Neural progenitor cell (in vitro differentiated cells): ENCODE measurements at regions not wholly inside any gene's neighbourhood (a gene's known extent, or its start where the extent isn't known, plus 50 kb on each side); places are given as distances from the start of the nearest gene placed in this dataset.

Source experiments
- DNase-seq: peaks from one replicate; pipeline ENCODE4 v3.0.0-alpha.2; 2016; ENCODE audit warnings: low spot score
- H2AFZ ChIP-seq: fragments of 200-600 bp; sonication (generic); replicated peaks from 2 replicates; pipeline ENCODE4 v1.6.1; 2016; ENCODE audit warnings: antibody characterized with exemption
- H3F3A ChIP-seq: fragments of 200-600 bp; sonication (generic); 2 replicates; pipeline ENCODE4 v1.6.1; 2016; ENCODE audit warnings: antibody characterized with exemption, low read depth
- H3K27ac ChIP-seq: fragments of 200-600 bp; sonication (generic); 2 replicates; pipeline ENCODE4 v1.5.1; 2016; ENCODE audit warnings: mild to moderate bottlenecking
- H3K27me3 ChIP-seq: fragments of 200-600 bp; sonication (generic); 2 replicates; pipeline ENCODE4 v1.6.1; 2016; ENCODE audit warnings: mild to moderate bottlenecking, moderate library complexity
- H3K36me3 ChIP-seq: fragments of 200-600 bp; sonication (generic); 2 replicates; pipeline ENCODE4 v1.5.1; 2016
- H3K4me1 ChIP-seq: fragments of 200-600 bp; sonication (generic); 2 replicates; pipeline ENCODE4 v1.6.1; 2016; ENCODE audit warnings: mixed run types
- H3K4me2 ChIP-seq: fragments of 200-600 bp; sonication (generic); 2 replicates; pipeline ENCODE4 v1.6.1; 2016
- H3K4me3 ChIP-seq: fragments of 200-600 bp; sonication (generic); 2 replicates; pipeline ENCODE4 v1.5.1; 2016
- H3K79me2 ChIP-seq: fragments of 200-600 bp; sonication (generic); 2 replicates; pipeline ENCODE4 v1.6.1; 2016; ENCODE audit warnings: low read depth
- H3K9ac ChIP-seq: fragments of 200-600 bp; sonication (generic); 2 replicates; pipeline ENCODE4 v1.6.1; 2016
- H3K9me3 ChIP-seq: fragments of 200-600 bp; sonication (generic); 2 replicates; pipeline ENCODE4 v1.5.1; 2016; ENCODE audit warnings: low read depth
- H4K20me1 ChIP-seq: fragments of 200-600 bp; sonication (generic); 2 replicates; pipeline ENCODE4 v1.6.1; 2016; ENCODE audit warnings: low read depth
- H3K27ac Mint-ChIP-seq: 3 replicates; pipeline ENCODE4 v1.8.0; 2021; ENCODE audit warnings: mixed read lengths
- H3K27me3 Mint-ChIP-seq: 2 replicates; pipeline ENCODE4 v1.8.0; 2022; ENCODE audit warnings: low read depth, mild to moderate bottlenecking, inconsistent platforms, moderate library complexity, mixed read lengths; ENCODE audit not compliant: insufficient read depth
- H3K36me3 Mint-ChIP-seq: 3 replicates; pipeline ENCODE4 v1.8.0; 2021; ENCODE audit warnings: mixed read lengths
- H3K4me1 Mint-ChIP-seq: 3 replicates; pipeline ENCODE4 v1.8.0; 2021; ENCODE audit warnings: mixed read lengths
- H3K4me3 Mint-ChIP-seq: 3 replicates; pipeline ENCODE4 v1.8.0; 2021; ENCODE audit warnings: mild to moderate bottlenecking, moderate library complexity, mixed read lengths
- H3K9me3 Mint-ChIP-seq: 3 replicates; pipeline ENCODE4 v1.8.0; 2020; ENCODE audit warnings: mixed read lengths
- CTCF ChIP-seq: fragments of 200-600 bp; sonication (generic); IDR thresholded peaks from 2 replicates; pipeline ENCODE4 v1.5.1; 2017; ENCODE audit warnings: antibody characterized with exemption, mild to moderate bottlenecking
- EZH2 ChIP-seq: fragments of 200-600 bp; sonication (generic); IDR thresholded peaks from 2 replicates; pipeline ENCODE4 v1.6.1; 2017; ENCODE audit warnings: antibody characterized with exemption, mild to moderate bottlenecking, moderate library complexity
- EZH2phosphoT487 ChIP-seq: fragments of 200-600 bp; sonication (generic); IDR thresholded peaks from 2 replicates; pipeline ENCODE4 v1.6.1; 2017; ENCODE audit warnings: antibody characterized with exemption

GRCh38 chr2:166764702-166765101 lies 123.6 kb upstream of the XIRP2 start:
- H3K79me2 ChIP-seq = no peaks in the 10 kb centered on the region
- no peak overlapping the region for H3K4me3 Mint-ChIP-seq
- no peak for DNase-seq
- H3K36me3 Mint-ChIP-seq = no peaks in the 10 kb centered on the region
- no peak overlapping the region for H3K4me3 ChIP-seq
- no peak overlapping the region for H2AFZ ChIP-seq
- H3K27ac ChIP-seq = no peak overlapping the region
- no peaks in the 10 kb centered on the region for H3K9me3 Mint-ChIP-seq
- no peak for TF ChIP-seq EZH2phosphoT487
- no peak for TF ChIP-seq CTCF
- no peak for TF ChIP-seq EZH2
- no peaks in the 10 kb centered on the region for H4K20me1 ChIP-seq
- H3K9ac ChIP-seq = no peak overlapping the region
- H3K4me1 ChIP-seq = peaks cover 6% of the 10 kb centered on the region
- no peak overlapping the region for H3K4me2 ChIP-seq
- no peaks in the 10 kb centered on the region for H3K27me3 Mint-ChIP-seq
- H3K27me3 ChIP-seq = no peaks in the 10 kb centered on the region
- H3K4me1 Mint-ChIP-seq = peaks cover 4% of the 10 kb centered on the region
- no peak overlapping the region for H3K27ac Mint-ChIP-seq
- H3F3A ChIP-seq = no peaks in the 10 kb centered on the region
- H3K9me3 ChIP-seq = no peaks in the 10 kb centered on the region
- no peaks in the 10 kb centered on the region for H3K36me3 ChIP-seq

GRCh38 chr2:166764216-166764615 lies 124.1 kb upstream of the XIRP2 start:
- peak overlapping the region; percentile 29 for H2AFZ ChIP-seq
- no peak overlapping the region for H3K27ac Mint-ChIP-seq
- H4K20me1 ChIP-seq = no peaks in the 10 kb centered on the region
- peak; percentile 20 for DNase-seq
- H3K4me3 ChIP-seq = no peak overlapping the region
- H3F3A ChIP-seq = no peaks in the 10 kb centered on the region
- no peak overlapping the region for H3K9ac ChIP-seq
- no peaks in the 10 kb centered on the region for H3K79me2 ChIP-seq
- H3K27ac ChIP-seq = no peak overlapping the region
- H3K4me1 Mint-ChIP-seq = peaks cover 4% of the 10 kb centered on the region
- no peak overlapping the region for H3K4me3 Mint-ChIP-seq
- no peaks in the 10 kb centered on the region for H3K36me3 Mint-ChIP-seq
- no peaks in the 10 kb centered on the region for H3K9me3 ChIP-seq
- no peaks in the 10 kb centered on the region for H3K36me3 ChIP-seq
- no peaks in the 10 kb centered on the region for H3K9me3 Mint-ChIP-seq
- peaks cover 6% of the 10 kb centered on the region for H3K4me1 ChIP-seq
- no peak for TF ChIP-seq EZH2phosphoT487
- no peak for TF ChIP-seq EZH2
- peak; percentile 25 for TF ChIP-seq CTCF
- no peaks in the 10 kb centered on the region for H3K27me3 Mint-ChIP-seq
- H3K4me2 ChIP-seq = no peak overlapping the region
- H3K27me3 ChIP-seq = no peaks in the 10 kb centered on the region

- no peaks in the 10 kb centered on the region for H3K27me3 ChIP-seq
- no peak for DNase-seq
- no peaks in the 10 kb centered on the region for H3K36me3 Mint-ChIP-seq
- no peaks in the 10 kb centered on the region for H3K27me3 Mint-ChIP-seq
- H3K9me3 ChIP-seq = no peaks in the 10 kb centered on the region
- no peaks in the 10 kb centered on the region for H3K9me3 Mint-ChIP-seq
- no peaks in the 10 kb centered on the region for H3K36me3 ChIP-seq
- peaks cover 4% of the 10 kb centered on the region for H3K4me1 Mint-ChIP-seq
- no peak overlapping the region for H3K27ac ChIP-seq
- no peaks in the 10 kb centered on the region for H3K79me2 ChIP-seq
- no peaks in the 10 kb centered on the region for H3F3A ChIP-seq
- no peak overlapping the region for H3K4me3 ChIP-seq
- no peaks in the 10 kb centered on the region for H4K20me1 ChIP-seq
- no peak overlapping the region for H3K4me2 ChIP-seq
- H3K4me3 Mint-ChIP-seq = no peak overlapping the region
- no peak overlapping the region for H2AFZ ChIP-seq
- H3K4me1 ChIP-seq = peaks cover 6% of the 10 kb centered on the region
- H3K27ac Mint-ChIP-seq = no peak overlapping the region
- no peak for TF ChIP-seq CTCF
- TF ChIP-seq EZH2 = no peak
- TF ChIP-seq EZH2phosphoT487 = no peak
- no peak overlapping the region for H3K9ac ChIP-seq
These were observed 125.5 kb upstream of the XIRP2 start for GRCh38 chr2:166762746-166763145.
